GM12865 (cell line): ENCODE measurements at regions not wholly inside any gene's neighbourhood (a gene's known extent, or its start where the extent isn't known, plus 50 kb on each side); places are given as distances from the start of the nearest gene placed in this dataset.
"Not testable (repeated sequence)": the region's sequence is repeated elsewhere in the genome, so short reads cannot be mapped to it uniquely, and the experiment has no call there.

Experiments
- DNase-seq: peaks from one replicate; pipeline ENCODE4 v3.0.0; 2010; ENCODE audit warnings: low read depth
- H3K4me3 ChIP-seq: 2 replicates; pipeline ENCODE4 v1.5.1; 2011; ENCODE audit warnings: mild to moderate bottlenecking, low read depth, low read length, control low read depth
- CTCF ChIP-seq: IDR thresholded peaks from 2 replicates; pipeline ENCODE4 v1.5.1; 2011; ENCODE audit warnings: low read length, control low read depth, low read depth, inconsistent platforms; ENCODE audit not compliant: insufficient read depth; ENCODE audit errors: missing control alignments

- no peak for DNase-seq
- no peak for TF ChIP-seq CTCF
- no peak overlapping the region for H3K4me3 ChIP-seq
These were observed 161.7 kb downstream of the SMARCA1 start for GRCh38 chrX:129361576-129361975.

DNA sequence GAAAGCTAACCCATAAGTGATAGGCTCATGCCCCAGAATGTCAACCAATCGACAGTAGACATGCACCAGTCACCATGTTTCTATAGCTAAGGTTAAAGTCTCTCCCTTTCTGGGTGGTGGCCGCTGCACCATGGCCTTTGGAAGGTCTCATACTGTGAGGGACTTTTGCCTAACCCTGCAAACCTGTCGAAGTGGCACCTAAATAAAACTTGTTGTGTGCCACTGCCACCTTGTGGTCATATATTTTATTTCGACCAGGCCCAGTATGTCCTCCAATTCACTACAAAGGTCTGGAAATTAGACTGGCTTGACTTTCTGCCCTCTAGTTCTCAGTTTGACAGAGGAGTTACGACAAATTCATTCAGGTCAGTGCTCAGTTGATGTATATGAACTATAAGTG is 163.1 kb downstream of the SMARCA1 start:
- no peak overlapping the region for H3K4me3 ChIP-seq
- peak; percentile 33 for TF ChIP-seq CTCF
- peak; percentile 54 for DNase-seq

DNA sequence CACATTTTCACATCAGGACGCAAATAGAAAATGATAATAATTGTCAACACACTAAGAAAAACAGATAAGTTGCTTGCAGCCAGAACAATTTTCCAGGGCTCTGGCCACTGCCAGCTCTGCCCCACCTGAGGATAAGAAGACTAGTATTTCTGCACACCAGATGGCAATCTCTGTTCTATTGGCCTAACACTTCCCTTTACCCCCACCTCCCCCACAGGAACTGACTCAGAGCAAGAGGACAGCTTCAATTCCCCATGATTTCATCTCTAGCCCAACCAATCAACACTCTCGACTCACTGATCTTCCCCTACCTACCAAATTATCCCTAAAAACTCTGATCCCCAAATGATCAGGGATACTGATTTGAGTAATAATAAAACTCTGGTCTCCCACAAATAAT is 164.0 kb downstream of the SMARCA1 start:
- no peak overlapping the region for H3K4me3 ChIP-seq
- no peak for TF ChIP-seq CTCF
- DNase-seq, result no peak

- not testable (repeated sequence) for H3K4me3 ChIP-seq, DNase-seq
These were observed 165.9 kb downstream of the SMARCA1 start for GRCh38 chrX:129357428-129357827.

- peak; percentile 1 for DNase-seq
- no peak overlapping the region for H3K4me3 ChIP-seq
- peak; percentile 26 for TF ChIP-seq CTCF
These were observed 176.0 kb downstream of the SMARCA1 start for GRCh38 chrX:129347291-129347690.

GRCh38 chrX:129346574-129346973 is 176.7 kb downstream of the SMARCA1 start:
- DNase-seq, result no peak
- no peak overlapping the region for H3K4me3 ChIP-seq
- no peak for TF ChIP-seq CTCF

DNA sequence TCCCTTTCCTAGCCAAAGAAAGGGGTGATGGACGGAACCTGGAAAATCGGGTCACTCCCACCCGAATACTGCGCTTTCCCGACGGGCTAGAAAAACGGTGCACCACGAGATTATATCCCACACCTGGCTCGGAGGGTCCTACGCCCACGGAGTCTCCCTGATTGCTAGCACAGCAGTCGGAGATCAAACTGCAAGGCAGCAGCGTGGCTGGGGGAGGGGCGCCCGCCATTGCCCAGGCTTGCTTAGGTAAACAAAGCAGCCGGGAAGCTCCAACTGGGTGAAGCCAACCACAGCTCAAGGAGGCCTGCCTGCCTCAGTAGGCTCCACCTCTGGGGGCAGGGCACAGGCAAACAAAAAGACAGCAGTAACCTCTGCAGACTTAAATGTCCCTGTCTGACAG is 186.0 kb downstream of the SMARCA1 start:
- H3K4me3 ChIP-seq, DNase-seq: not testable (repeated sequence)

DNA sequence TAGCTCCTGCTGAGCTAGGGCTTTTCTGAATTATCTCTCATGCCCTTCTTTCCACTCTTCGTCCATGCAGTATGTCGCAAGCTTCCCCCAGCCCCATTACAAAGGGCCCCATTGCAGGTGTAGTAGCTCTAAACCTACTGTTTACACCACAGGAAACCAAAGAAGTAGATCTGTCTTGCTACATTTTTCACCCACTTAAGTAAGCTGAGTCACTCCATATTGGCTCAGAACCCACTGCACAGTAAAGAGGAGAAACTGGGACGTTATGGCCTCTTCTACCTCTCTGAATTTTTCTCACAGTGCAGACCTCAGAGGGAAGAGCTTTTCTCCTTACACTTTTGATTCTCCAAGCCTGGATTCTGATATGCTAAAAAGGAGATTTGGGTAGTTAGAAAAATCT is 200.2 kb downstream of the SMARCA1 start:
- H3K4me3 ChIP-seq, result no peak overlapping the region
- TF ChIP-seq CTCF, result no peak
- DNase-seq, result no peak
